Muscle of arm (tissue), 1 donor: ENCODE measurements at regions not wholly inside any gene's neighbourhood (a gene's known extent, or its start where the extent isn't known, plus 50 kb on each side); places are given as distances from the start of the nearest gene placed in this dataset.

ENCODE experiments used
- DNase-seq: peaks from one replicate; pipeline ENCODE4 v3.0.0-alpha.2; 2013

- DNase-seq: no peak
Observed at GRCh38 chr1:30638086-30638485, 85.3 kb downstream of the MATN1 start.

GRCh38 chr1:30637183-30637980 is 86.0 kb downstream of the MATN1 start:
- no peak for DNase-seq

- no peak for DNase-seq
Observed at GRCh38 chr1:30636621-30637020, 86.8 kb downstream of the MATN1 start.

GRCh38 chr1:30635391-30635975 is 87.9 kb downstream of the MATN1 start:
- DNase-seq: no peak

GRCh38 chr1:30634507-30634906 is 88.9 kb downstream of the MATN1 start:
- no peak for DNase-seq

GRCh38 chr1:30633294-30633693 is 90.1 kb downstream of the MATN1 start:
- DNase-seq: no peak

GRCh38 chr1:30632481-30632880 is 90.9 kb downstream of the MATN1 start:
- DNase-seq: no peak

- no peak for DNase-seq
Observed at GRCh38 chr1:30631700-30632099, 91.7 kb downstream of the MATN1 start.

GRCh38 chr1:30629501-30629900 is 93.9 kb downstream of the MATN1 start:
- DNase-seq: no peak

- no peak for DNase-seq
Observed at GRCh38 chr1:30627994-30628393, 95.4 kb downstream of the MATN1 start.

- DNase-seq: no peak
Observed at GRCh38 chr1:30627206-30627605, 96.2 kb downstream of the MATN1 start.

- no peak for DNase-seq
Observed at GRCh38 chr1:30623431-30623830, 100.0 kb downstream of the MATN1 start.

- no peak for DNase-seq
Observed at GRCh38 chr1:30619619-30620018, 103.8 kb downstream of the MATN1 start.

- DNase-seq: no peak
Observed at GRCh38 chr1:30618335-30618747, 105.0 kb downstream of the MATN1 start.

- no peak for DNase-seq
Observed at GRCh38 chr1:30616759-30617158, 106.6 kb downstream of the MATN1 start.

- no peak for DNase-seq
Observed at GRCh38 chr1:30615816-30616590, 107.4 kb downstream of the MATN1 start.

- no peak for DNase-seq
Observed at GRCh38 chr1:30615076-30615795, 108.1 kb downstream of the MATN1 start.

- no peak for DNase-seq
Observed at GRCh38 chr1:30613188-30613587, 110.2 kb downstream of the MATN1 start.

GRCh38 chr1:30612536-30613065 is 110.8 kb downstream of the MATN1 start:
- DNase-seq: no peak

- no peak for DNase-seq
Observed at GRCh38 chr1:30611741-30612309, 111.6 kb downstream of the MATN1 start.

- DNase-seq: no peak
Observed at GRCh38 chr1:30610917-30611316, 112.5 kb downstream of the MATN1 start.

GRCh38 chr1:30609999-30610345 is 113.4 kb downstream of the MATN1 start:
- DNase-seq: no peak
